ENCODE measurements at regions not wholly inside any gene's neighbourhood (a gene's known extent, or its start where the extent isn't known, plus 50 kb on each side); places are given as distances from the start of the nearest gene placed in this dataset.

GRCh38 chr7:46881507-46882127 is 700.3 kb downstream of the TNS3 start:
- TF ChIP-seq CTCF (IDR thresholded peaks at IDR 0.05; ENCODE audit: low read depth, low read length, missing input control) (no peak), RAD21 (IDR thresholded peaks at IDR 0.05) (no peak)

Measured in liver (tissue), 3 donors.